HG02678 (cell line): ENCODE measurements at regions not wholly inside any gene's neighbourhood (a gene's known extent, or its start where the extent isn't known, plus 50 kb on each side); places are given as distances from the start of the nearest gene placed in this dataset.
A peak's percentile ranks its signal among the peaks of the same experiment; 100 is the strongest.
"Not testable (repeated sequence)": the region's sequence is repeated elsewhere in the genome, so short reads cannot be mapped to it uniquely, and the experiment has no call there.

ENCODE experiments used
- ATAC-seq: cut with Tn5 transposase; IDR thresholded peaks from one replicate; pipeline ENCODE4 v1.9.1; 2021; ENCODE audit warnings: mild to moderate bottlenecking, moderate library complexity; ENCODE audit not compliant: unreplicated experiment

- ATAC-seq = not testable (repeated sequence)
Observed at GRCh38 chr2:89947208-89947815, 1255.8 kb downstream of the RPIA start.

DNA sequence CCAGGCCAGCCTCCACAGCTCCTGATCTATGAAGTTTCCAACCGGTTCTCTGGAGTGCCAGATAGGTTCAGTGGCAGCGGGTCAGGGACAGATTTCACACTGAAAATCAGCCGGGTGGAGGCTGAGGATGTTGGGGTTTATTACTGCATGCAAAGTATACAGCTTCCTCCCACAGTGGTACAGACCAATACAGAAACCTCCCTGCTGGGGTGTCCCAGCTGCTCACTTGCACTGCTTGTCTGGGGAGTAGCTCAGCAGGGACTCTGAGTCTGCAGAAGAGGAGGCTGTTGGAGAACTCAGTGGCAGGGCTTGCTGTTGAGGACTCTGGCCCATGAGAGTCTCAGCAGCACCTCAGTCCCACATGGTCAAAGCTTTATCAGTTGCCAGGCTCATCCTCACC is 1256.6 kb downstream of the RPIA start:
- not testable (repeated sequence) for ATAC-seq

GRCh38 chr2:89950807-89951206 is 1259.3 kb downstream of the RPIA start:
- ATAC-seq = not testable (repeated sequence)

DNA sequence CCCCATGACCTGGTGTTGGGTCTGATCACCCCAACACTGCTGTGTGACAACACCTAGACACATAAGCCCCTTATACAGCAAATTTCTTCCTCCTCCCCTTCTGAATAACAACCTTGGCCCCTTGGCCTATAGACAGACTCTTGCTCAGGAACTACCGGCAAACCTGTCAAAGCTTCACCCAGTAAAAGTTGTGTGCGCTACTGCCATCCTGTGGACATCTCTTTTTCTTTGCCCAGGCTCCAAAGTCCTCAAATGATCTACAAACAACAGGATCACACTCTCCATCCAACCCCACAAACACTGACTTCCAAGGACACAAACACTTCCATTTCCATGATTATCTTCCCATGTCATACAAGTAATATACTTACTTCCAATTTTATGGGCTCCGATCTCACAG is 1265.8 kb downstream of the RPIA start:
- not testable (repeated sequence) for ATAC-seq

GRCh38 chr2:89959729-89960378 is 1268.4 kb downstream of the RPIA start:
- ATAC-seq = not testable (repeated sequence)

- not testable (repeated sequence) for ATAC-seq
Observed at GRCh38 chr2:89960570-89960969, 1269.1 kb downstream of the RPIA start.

DNA sequence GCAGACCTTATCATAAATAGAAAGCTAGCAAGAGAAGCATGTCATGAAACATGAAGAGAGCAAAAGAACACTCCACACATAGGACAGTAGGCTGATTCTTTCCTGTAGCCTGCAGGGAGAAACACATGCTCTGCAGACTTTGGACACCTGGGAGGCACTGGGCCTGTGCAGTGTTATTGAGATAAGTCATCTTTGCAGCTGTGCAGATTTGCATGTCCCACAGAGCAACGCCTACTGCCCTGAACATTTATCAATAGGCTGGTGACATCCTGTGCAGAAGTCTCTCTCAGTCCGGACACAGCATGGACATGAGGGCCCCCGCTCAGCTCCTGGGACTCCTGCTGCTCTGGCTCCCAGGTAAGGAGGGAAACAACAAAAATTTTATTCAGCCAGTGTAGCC is 1277.1 kb downstream of the RPIA start:
- ATAC-seq = peak; percentile 65

DNA sequence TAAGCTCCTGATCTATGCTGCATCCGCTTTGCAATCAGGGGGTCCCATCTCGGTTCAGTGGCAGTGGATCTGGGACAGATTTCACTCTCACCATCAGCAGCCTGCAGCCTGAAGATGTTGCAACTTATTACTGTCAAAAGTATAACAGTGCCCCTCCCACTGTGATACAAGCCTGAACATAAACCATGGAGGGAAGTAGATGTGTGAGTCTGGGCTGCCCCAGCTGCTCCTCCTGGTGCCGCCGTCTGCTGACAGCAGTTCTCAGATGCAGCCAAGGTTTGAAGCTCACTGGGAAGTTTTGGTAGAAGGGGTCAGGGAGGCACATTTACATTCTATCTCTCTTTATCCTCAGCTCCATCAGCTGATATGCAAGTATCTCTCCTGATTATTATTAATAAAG is 1277.7 kb downstream of the RPIA start:
- ATAC-seq = not testable (repeated sequence)

DNA sequence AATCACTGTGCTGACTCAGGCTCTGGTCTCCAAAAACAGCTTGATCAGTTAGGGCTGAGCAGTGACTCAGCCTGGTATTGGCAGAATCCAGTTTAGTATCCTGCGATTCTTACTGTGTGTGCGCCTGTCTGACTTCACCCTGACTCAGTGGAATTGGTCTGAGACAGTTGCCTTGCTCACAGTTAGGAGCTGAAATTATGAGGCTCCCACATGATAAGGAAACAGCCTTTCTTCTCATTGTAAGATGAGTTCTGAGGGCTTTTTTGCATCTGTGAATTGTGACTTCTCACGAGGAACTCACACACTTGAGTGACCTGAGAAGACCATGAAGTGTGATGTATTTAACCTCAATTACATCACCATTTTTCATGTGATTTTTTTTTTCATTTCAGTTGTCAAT is 1282.4 kb downstream of the RPIA start:
- ATAC-seq = not testable (repeated sequence)

DNA sequence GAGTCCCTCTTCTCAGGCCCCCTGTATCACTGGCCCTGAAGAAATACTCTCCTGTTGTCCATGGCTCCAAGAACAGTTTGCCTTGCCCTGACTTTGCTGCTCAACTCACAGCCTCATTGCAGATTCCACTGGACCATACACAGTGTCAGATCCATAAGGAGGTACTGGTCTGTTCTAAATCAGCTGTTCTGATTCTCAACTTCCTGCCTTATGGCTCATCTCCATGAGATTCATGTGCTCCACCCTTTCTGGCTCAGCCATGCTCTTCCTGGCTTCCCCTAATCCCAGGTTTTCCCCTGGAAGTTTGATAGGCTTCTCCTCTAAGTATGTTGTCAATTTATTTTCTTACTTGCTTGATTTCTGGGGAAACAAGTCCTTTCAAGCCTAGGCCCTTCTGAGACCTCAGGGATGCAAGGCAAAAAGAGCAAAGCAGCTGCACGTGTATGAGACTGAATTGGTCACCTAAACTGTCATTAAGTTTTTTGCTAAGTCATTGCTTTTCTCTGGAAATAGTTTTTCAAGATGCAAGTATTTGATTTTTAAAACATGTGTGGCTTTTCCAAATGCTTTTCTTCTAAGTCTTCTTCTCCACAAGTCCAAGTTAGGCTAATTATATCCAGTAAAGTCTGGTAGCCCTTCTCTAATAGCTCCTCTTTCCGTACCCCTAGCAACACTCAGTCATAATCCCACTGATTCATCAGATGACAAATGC is 1288.5 kb downstream of the RPIA start:
- ATAC-seq = not testable (repeated sequence)

- not testable (repeated sequence) for ATAC-seq
Observed at GRCh38 chr2:89982246-89982645, 1290.8 kb downstream of the RPIA start.

DNA sequence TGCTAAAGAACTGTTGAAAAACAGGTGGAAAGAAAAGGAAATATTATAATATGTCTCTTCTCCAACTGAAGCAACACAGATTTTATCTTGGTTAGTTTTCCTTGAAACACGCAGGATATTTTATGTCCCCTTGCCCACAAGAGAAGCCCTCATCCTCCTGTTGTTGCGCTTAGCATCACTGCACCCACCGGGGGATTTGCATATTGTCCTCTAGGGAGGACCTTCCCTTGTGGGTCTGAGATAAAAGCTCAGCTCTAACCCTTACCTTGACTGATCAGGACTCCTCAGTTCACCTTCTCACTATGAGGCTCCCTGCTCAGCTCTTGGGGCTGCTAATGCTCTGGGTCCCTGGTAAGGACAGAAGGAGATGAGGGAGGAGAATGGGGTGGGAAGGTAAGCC is 1294.2 kb downstream of the RPIA start:
- ATAC-seq = not testable (repeated sequence)

- ATAC-seq = not testable (repeated sequence)
Observed at GRCh38 chr2:89986532-89986931, 1295.1 kb downstream of the RPIA start.

DNA sequence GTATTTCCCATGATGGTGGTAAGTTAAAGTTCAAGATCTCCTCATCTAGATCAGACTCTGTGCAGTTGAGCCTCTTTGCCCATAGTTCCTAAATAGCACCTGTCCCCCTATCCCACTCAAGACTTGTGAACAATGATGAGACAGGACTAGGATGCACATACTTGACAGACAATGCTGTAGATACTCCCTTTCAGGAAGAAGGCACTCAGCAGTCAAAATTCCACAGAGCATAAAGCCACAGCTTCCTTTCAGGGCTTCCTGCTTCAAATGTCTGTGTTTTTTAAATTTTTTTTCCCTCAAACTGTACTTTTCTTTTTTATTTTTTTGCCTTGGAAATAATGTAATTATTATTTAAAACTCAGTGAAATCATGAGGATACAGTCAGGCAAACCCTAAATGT is 1305.3 kb downstream of the RPIA start:
- ATAC-seq = not testable (repeated sequence)

DNA sequence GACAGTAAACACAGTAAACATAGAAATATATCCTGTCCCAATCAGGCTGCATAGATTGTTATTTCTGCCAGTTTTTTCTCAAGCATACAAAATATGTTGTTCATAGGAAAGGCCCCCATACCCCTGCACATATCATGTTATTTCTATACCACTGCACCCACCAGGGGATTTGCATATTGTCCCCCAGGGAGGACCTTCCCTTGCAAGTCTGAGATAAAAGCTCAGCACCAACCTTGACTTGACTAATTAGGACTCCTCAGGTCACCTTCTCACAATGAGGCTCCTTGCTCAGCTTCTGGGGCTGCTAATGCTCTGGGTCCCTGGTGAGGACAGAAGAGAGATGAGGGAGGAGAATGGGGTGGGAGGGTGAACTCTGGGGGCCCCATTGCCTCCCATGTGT is 1313.1 kb downstream of the RPIA start:
- not testable (repeated sequence) for ATAC-seq

DNA sequence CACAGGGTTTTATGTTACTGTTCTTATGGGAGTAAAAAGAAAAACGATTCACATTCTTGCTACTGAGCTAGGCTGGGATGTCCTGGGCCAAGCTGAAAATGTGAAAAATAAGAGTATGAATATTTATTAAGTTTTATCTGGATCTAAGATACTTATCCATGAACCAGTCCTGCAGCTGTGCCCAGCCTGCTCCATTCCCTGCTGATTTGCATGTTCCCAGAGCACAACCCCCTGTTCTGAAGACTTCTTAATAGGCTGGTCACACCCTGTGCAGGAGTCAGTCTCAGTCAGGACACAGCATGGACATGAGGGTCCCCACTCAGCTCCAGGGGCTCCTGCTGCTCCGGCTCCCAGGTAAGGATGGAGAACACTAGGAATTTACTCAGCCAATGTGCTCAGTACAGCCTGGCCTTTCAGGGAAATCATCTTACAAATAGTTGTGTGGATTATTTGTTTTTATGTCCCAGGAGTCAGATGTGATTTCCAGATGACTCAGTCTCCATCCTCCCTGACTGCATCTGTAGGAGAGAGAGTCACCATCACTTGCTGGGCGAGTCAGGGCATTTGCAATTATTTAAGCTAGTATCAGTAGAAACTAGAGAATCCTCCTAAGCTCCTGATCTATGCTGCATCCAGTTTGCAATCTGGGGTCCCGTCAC is 1319.1 kb downstream of the RPIA start:
- not testable (repeated sequence) for ATAC-seq

DNA sequence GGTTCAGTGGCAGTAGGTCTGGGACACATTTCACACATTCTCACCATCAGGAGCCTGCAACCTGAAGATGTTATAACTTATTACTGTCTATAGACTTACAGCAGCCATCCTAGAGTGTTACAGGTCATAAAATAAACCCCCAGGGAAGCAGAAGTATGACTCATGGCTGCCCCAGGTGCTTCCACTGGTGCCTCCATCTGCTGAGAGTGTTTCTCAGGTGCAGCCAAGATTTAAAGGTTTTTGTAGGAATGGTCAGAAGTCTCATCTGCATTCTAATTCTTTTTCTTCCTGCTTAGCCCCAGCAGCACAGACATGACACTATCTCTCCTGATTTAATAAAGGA is 1319.6 kb downstream of the RPIA start:
- ATAC-seq = not testable (repeated sequence)

- ATAC-seq = not testable (repeated sequence)
Observed at GRCh38 chr2:90019908-90020307, 1328.4 kb downstream of the RPIA start.

DNA sequence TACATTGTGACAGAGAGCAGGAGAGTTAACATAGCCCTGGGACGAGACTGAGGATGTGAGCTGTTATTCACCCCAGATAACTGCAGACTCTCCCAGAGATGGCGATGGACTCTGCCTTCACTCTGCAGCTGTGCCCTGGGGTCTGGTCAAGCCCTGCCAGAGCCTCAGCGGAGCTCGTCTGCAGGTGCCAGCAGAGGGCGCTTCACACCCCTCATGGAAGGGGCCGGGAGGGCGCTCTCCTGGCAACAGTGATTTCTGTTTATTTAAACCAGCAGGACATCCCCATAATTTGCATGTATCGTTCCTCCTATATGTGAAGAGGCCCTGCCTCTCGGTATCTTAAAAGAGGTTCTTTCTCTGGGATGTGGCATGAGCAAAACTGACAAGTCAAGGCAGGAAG is 1329.8 kb downstream of the RPIA start:
- ATAC-seq = peak; percentile 71

DNA sequence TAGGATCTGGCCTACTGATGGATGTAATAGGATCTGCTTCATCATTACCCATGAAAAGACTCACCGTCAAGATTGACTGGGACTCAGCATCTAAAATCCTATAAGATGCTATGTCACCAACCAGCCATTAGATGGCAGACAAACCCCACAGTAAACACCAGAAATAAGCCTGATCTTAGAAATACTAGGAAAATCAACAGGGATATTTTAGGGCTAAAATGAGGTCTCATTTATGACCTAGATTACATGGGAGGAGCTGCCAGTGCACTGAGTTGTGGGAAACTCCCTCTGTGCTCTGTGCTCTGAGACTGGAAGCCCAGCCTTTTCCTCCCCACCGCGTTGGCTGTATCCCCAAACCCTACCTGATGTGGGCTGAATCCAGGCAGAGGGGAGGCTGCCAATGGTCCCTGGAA is 1335.8 kb downstream of the RPIA start:
- ATAC-seq = peak; percentile 69

DNA sequence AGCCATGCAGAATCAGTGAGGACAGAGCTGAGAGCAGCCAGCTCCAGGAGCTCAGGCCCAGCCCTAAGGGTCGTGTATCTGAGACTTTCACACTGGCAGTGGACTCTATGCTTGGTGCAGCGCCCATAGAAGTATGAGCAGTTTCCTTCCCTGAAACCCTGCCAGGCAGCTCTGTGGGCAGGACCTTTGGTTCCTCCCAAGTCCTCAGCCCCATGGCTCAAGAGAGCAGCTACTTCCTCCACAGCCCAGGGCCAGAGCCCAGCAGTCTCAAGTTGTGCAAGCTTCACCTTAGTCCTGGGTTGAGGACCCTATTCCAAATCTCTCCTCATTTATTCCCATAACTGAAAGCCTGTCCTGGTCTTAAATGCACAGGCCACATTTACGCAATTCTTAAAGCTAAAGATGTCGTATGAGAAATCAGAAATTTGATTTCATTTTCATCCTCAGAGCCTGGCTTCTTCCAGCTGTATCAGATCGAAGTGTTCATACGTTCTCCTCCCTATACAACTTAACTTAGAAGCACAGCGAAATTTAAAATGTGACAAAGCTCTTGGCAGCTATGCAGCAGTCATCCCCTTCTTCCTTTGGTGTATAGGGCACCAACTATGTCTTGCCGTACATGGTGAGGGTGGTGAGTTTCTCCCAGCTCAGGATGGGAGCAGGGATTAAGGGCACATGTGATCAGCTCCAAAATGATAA is 1337.1 kb downstream of the RPIA start:
- ATAC-seq = not testable (repeated sequence)
